ENCODE measurements at regions not wholly inside any gene's neighbourhood (a gene's known extent, or its start where the extent isn't known, plus 50 kb on each side); places are given as distances from the start of the nearest gene placed in this dataset.

DNA sequence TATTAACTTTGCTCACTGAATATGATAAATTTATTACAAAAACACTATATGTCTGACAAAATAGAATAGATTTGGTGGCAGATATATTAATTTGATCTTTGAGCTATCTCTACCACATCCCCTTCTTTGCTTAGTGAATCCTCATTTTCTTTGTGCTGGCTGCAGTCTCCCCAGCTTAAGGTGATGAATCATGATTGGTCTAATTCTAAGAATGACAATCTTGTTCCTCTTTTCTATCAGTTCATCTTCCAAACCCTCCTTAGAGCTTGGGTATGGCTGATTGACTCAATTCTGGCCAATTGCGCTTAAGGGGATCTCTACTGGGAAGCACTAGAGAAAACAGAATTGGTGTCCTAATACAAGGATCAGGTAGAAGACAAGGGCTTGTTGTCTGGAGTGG, 309.6 kb upstream of the GOLIM4 start (continued):
- TF ChIP-seq CTCF (IDR thresholded peaks at IDR 0.05): no peak
- TF ChIP-seq, protein P1, sequence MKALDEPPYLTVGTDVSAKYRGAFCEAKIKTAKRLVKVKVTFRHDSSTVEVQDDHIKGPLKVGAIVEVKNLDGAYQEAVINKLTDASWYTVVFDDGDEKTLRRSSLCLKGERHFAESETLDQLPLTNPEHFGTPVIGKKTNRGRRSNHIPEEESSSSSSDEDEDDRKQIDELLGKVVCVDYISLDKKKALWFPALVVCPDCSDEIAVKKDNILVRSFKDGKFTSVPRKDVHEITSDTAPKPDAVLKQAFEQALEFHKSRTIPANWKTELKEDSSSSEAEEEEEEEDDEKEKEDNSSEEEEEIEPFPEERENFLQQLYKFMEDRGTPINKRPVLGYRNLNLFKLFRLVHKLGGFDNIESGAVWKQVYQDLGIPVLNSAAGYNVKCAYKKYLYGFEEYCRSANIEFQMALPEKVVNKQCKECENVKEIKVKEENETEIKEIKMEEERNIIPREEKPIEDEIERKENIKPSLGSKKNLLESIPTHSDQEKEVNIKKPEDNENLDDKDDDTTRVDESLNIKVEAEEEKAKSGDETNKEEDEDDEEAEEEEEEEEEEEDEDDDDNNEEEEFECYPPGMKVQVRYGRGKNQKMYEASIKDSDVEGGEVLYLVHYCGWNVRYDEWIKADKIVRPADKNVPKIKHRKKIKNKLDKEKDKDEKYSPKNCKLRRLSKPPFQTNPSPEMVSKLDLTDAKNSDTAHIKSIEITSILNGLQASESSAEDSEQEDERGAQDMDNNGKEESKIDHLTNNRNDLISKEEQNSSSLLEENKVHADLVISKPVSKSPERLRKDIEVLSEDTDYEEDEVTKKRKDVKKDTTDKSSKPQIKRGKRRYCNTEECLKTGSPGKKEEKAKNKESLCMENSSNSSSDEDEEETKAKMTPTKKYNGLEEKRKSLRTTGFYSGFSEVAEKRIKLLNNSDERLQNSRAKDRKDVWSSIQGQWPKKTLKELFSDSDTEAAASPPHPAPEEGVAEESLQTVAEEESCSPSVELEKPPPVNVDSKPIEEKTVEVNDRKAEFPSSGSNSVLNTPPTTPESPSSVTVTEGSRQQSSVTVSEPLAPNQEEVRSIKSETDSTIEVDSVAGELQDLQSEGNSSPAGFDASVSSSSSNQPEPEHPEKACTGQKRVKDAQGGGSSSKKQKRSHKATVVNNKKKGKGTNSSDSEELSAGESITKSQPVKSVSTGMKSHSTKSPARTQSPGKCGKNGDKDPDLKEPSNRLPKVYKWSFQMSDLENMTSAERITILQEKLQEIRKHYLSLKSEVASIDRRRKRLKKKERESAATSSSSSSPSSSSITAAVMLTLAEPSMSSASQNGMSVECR (CRISPR knock-in tag; IDR thresholded peaks at IDR 0.05; ENCODE audit: borderline replicate concordance): no peak
- TF ChIP-seq, protein P2, sequence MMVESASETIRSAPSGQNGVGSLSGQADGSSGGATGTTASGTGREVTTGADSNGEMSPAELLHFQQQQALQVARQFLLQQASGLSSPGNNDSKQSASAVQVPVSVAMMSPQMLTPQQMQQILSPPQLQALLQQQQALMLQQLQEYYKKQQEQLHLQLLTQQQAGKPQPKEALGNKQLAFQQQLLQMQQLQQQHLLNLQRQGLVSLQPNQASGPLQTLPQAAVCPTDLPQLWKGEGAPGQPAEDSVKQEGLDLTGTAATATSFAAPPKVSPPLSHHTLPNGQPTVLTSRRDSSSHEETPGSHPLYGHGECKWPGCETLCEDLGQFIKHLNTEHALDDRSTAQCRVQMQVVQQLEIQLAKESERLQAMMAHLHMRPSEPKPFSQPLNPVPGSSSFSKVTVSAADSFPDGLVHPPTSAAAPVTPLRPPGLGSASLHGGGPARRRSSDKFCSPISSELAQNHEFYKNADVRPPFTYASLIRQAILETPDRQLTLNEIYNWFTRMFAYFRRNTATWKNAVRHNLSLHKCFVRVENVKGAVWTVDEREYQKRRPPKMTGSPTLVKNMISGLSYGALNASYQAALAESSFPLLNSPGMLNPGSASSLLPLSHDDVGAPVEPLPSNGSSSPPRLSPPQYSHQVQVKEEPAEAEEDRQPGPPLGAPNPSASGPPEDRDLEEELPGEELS (CRISPR knock-in tag; IDR thresholded peaks at IDR 0.05): no peak

- H3K36me3 Mint-ChIP-seq: no peaks in the 10 kb centered on the region
- TF ChIP-seq E2F5 (CRISPR knock-in tag; IDR thresholded peaks at IDR 0.05) (no peak), HMGA2 (CRISPR knock-in tag; IDR thresholded peaks at IDR 0.05) (no peak), ATF1 (CRISPR knock-in tag; IDR thresholded peaks at IDR 0.05) (no peak), GTF2I (CRISPR knock-in tag; conservative IDR thresholded peaks at IDR 0.05) (no peak), JUN (CRISPR knock-in tag; IDR thresholded peaks at IDR 0.05) (no peak), PREB (CRISPR knock-in tag; IDR thresholded peaks at IDR 0.05; ENCODE audit: borderline replicate concordance) (no peak), CDX4 (CRISPR knock-in tag; IDR thresholded peaks at IDR 0.05; ENCODE audit: borderline replicate concordance) (no peak), CREB1 (CRISPR knock-in tag; IDR thresholded peaks at IDR 0.05) (no peak), MYBL2 (CRISPR knock-in tag; IDR thresholded peaks at IDR 0.05) (no peak), MXD4 (CRISPR knock-in tag; IDR thresholded peaks at IDR 0.05; ENCODE audit: borderline replicate concordance) (no peak), MLX (CRISPR knock-in tag; IDR thresholded peaks at IDR 0.05) (no peak)
- TF ChIP-seq, protein P3, sequence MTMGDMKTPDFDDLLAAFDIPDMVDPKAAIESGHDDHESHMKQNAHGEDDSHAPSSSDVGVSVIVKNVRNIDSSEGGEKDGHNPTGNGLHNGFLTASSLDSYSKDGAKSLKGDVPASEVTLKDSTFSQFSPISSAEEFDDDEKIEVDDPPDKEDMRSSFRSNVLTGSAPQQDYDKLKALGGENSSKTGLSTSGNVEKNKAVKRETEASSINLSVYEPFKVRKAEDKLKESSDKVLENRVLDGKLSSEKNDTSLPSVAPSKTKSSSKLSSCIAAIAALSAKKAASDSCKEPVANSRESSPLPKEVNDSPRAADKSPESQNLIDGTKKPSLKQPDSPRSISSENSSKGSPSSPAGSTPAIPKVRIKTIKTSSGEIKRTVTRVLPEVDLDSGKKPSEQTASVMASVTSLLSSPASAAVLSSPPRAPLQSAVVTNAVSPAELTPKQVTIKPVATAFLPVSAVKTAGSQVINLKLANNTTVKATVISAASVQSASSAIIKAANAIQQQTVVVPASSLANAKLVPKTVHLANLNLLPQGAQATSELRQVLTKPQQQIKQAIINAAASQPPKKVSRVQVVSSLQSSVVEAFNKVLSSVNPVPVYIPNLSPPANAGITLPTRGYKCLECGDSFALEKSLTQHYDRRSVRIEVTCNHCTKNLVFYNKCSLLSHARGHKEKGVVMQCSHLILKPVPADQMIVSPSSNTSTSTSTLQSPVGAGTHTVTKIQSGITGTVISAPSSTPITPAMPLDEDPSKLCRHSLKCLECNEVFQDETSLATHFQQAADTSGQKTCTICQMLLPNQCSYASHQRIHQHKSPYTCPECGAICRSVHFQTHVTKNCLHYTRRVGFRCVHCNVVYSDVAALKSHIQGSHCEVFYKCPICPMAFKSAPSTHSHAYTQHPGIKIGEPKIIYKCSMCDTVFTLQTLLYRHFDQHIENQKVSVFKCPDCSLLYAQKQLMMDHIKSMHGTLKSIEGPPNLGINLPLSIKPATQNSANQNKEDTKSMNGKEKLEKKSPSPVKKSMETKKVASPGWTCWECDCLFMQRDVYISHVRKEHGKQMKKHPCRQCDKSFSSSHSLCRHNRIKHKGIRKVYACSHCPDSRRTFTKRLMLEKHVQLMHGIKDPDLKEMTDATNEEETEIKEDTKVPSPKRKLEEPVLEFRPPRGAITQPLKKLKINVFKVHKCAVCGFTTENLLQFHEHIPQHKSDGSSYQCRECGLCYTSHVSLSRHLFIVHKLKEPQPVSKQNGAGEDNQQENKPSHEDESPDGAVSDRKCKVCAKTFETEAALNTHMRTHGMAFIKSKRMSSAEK (CRISPR knock-in tag; IDR thresholded peaks at IDR 0.05; ENCODE audit: borderline replicate concordance): no peak
- TF ChIP-seq, protein P4, sequence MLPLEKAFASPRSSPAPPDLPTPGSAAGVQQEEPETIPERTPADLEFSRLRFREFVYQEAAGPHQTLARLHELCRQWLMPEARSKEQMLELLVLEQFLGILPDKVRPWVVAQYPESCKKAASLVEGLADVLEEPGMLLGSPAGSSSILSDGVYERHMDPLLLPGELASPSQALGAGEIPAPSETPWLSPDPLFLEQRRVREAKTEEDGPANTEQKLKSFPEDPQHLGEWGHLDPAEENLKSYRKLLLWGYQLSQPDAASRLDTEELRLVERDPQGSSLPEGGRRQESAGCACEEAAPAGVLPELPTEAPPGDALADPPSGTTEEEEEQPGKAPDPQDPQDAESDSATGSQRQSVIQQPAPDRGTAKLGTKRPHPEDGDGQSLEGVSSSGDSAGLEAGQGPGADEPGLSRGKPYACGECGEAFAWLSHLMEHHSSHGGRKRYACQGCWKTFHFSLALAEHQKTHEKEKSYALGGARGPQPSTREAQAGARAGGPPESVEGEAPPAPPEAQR (CRISPR knock-in tag; IDR thresholded peaks at IDR 0.05): no peak
Observed at GRCh38 chr3:168398371-168399025, 302.8 kb upstream of the GOLIM4 start.

More at GRCh38 chr3:168398371-168399025, 302.8 kb upstream of the GOLIM4 start:
- DNase-seq (ENCODE audit: low spot score) (no peak), ATAC-seq (no peak)
- CTCF ChIA-PET: no interaction called here
- H3K4me1 Mint-ChIP-seq: peaks cover 16% of the 10 kb centered on the region
- H3K4me3 Mint-ChIP-seq: no peak overlapping the region
- H3K9me3 Mint-ChIP-seq: peaks cover 4% of the 10 kb centered on the region
- POLR2A ChIA-PET: no interaction called here
- no peaks in the 10 kb centered on the region for H3K27me3 Mint-ChIP-seq (ENCODE audit: low read depth)
- no peak overlapping the region for H3K27ac Mint-ChIP-seq
